Left ventricle myocardium inferior (tissue), 1 donor: ENCODE measurements at regions not wholly inside any gene's neighbourhood (a gene's known extent, or its start where the extent isn't known, plus 50 kb on each side); places are given as distances from the start of the nearest gene placed in this dataset.

Experiments used
- DNase-seq: peaks from one replicate; pipeline ENCODE4 v3.0.0-alpha.2; 2020
- H3K27ac ChIP-seq: fragments of 200-600 bp; replicated peaks from 2 replicates; pipeline ENCODE4 v1.8.0; 2021
- H3K27me3 ChIP-seq: fragments of 200-600 bp; 2 replicates; pipeline ENCODE4 v1.8.0; 2021; ENCODE audit warnings: low read depth
- H3K36me3 ChIP-seq: fragments of 200-600 bp; 2 replicates; pipeline ENCODE4 v1.8.0; 2021
- H3K4me1 ChIP-seq: fragments of 200-600 bp; 2 replicates; pipeline ENCODE4 v1.8.0; 2021
- H3K4me3 ChIP-seq: fragments of 200-600 bp; 2 replicates; pipeline ENCODE4 v1.8.0; 2021; ENCODE audit warnings: mild to moderate bottlenecking, moderate library complexity
- H3K9me3 ChIP-seq: fragments of 200-600 bp; replicated peaks from 2 replicates; pipeline ENCODE4 v1.8.0; 2021
- CTCF ChIP-seq: fragments of 200-600 bp; IDR thresholded peaks from 2 replicates; pipeline ENCODE4 v1.8.0; 2021; ENCODE audit warnings: antibody characterized with exemption, mild to moderate bottlenecking, borderline replicate concordance
- intact Hi-C: fragments of 100-400 bp; cut with micrococcal nuclease; formaldehyde crosslinking; loops from one replicate; pipeline ENCODE4 v1.11.0; 2022
- donor health status: DM: no; HTN: yes; CAD: no; lungs with severe emphysema.

GRCh38 chr5:10876006-10876744 is 115.1 kb upstream of the DAP start:
- H3K27ac ChIP-seq: no peak overlapping the region
- intact Hi-C loops: no loop called here
- no peaks in the 10 kb centered on the region for H3K36me3 ChIP-seq
- DNase-seq: no peak
- H3K9me3 ChIP-seq: no peaks in the 10 kb centered on the region
- H3K27me3 ChIP-seq: peaks cover 19% of the 10 kb centered on the region
- no peaks in the 10 kb centered on the region for H3K4me1 ChIP-seq
- H3K4me3 ChIP-seq: no peak overlapping the region
- TF ChIP-seq CTCF: no peak

- H3K36me3 ChIP-seq: no peaks in the 10 kb centered on the region
- no peak for TF ChIP-seq CTCF
- no peak for DNase-seq
- no peaks in the 10 kb centered on the region for H3K4me1 ChIP-seq
- H3K9me3 ChIP-seq: no peaks in the 10 kb centered on the region
- intact Hi-C loops: no loop called here
- peaks cover 21% of the 10 kb centered on the region for H3K27me3 ChIP-seq
- no peak overlapping the region for H3K27ac ChIP-seq
- no peak overlapping the region for H3K4me3 ChIP-seq
These were observed 114.3 kb upstream of the DAP start for GRCh38 chr5:10875201-10875768.

- peaks cover 21% of the 10 kb centered on the region for H3K27me3 ChIP-seq
- no peak for TF ChIP-seq CTCF
- no peaks in the 10 kb centered on the region for H3K9me3 ChIP-seq
- no peaks in the 10 kb centered on the region for H3K36me3 ChIP-seq
- H3K4me3 ChIP-seq: no peak overlapping the region
- no peaks in the 10 kb centered on the region for H3K4me1 ChIP-seq
- DNase-seq: no peak
- no peak overlapping the region for H3K27ac ChIP-seq
- intact Hi-C loops: no loop called here
These were observed 113.5 kb upstream of the DAP start for GRCh38 chr5:10874541-10874940.

GRCh38 chr5:10870791-10871190 is 109.8 kb upstream of the DAP start:
- no peaks in the 10 kb centered on the region for H3K9me3 ChIP-seq
- no peak for TF ChIP-seq CTCF
- no peak overlapping the region for H3K4me3 ChIP-seq
- H3K27me3 ChIP-seq: peaks cover 20% of the 10 kb centered on the region
- no peak for DNase-seq
- H3K36me3 ChIP-seq: no peaks in the 10 kb centered on the region
- intact Hi-C loops: no loop called here
- H3K4me1 ChIP-seq: no peaks in the 10 kb centered on the region
- no peak overlapping the region for H3K27ac ChIP-seq

- H3K9me3 ChIP-seq: no peaks in the 10 kb centered on the region
- no peak for DNase-seq
- no peak overlapping the region for H3K4me3 ChIP-seq
- peaks cover 20% of the 10 kb centered on the region for H3K27me3 ChIP-seq
- H3K4me1 ChIP-seq: no peaks in the 10 kb centered on the region
- no peak for TF ChIP-seq CTCF
- no peaks in the 10 kb centered on the region for H3K36me3 ChIP-seq
- no peak overlapping the region for H3K27ac ChIP-seq
- intact Hi-C loops: no loop called here
These were observed 107.9 kb upstream of the DAP start for GRCh38 chr5:10868956-10869355.
